GM20000 (cell line): ENCODE measurements at regions not wholly inside any gene's neighbourhood (a gene's known extent, or its start where the extent isn't known, plus 50 kb on each side); places are given as distances from the start of the nearest gene placed in this dataset.

Experiments used
- DNase-seq: peaks from one replicate; pipeline ENCODE4 v3.0.0; 2012; ENCODE audit warnings: low spot score
- CTCF ChIP-seq: IDR thresholded peaks from 2 replicates; pipeline ENCODE4 v1.5.1; 2012; ENCODE audit warnings: mild to moderate bottlenecking, control low read depth; ENCODE audit errors: extremely low read depth, missing control alignments

GRCh38 chr5:171581781-171582180 lies 162.3 kb downstream of the FGF18 start:
- no peak for DNase-seq
- no peak for TF ChIP-seq CTCF

- no peak for TF ChIP-seq CTCF
These were observed 163.4 kb downstream of the FGF18 start for GRCh38 chr5:171582849-171583248.

GRCh38 chr5:171585981-171586380 lies 166.5 kb downstream of the FGF18 start:
- TF ChIP-seq CTCF, result no peak
- no peak for DNase-seq

More at GRCh38 chr5:171582849-171583248, 163.4 kb downstream of the FGF18 start:
- DNase-seq, result no peak

GRCh38 chr5:171586436-171586835 lies 167.0 kb downstream of the FGF18 start:
- no peak for TF ChIP-seq CTCF
- no peak for DNase-seq

- no peak for TF ChIP-seq CTCF
- DNase-seq, result no peak
These were observed 168.6 kb downstream of the FGF18 start for GRCh38 chr5:171588046-171588445.

GRCh38 chr5:171588790-171589189 lies 169.3 kb downstream of the FGF18 start:
- TF ChIP-seq CTCF, result no peak
- DNase-seq, result no peak

- no peak for DNase-seq
- no peak for TF ChIP-seq CTCF
These were observed 170.0 kb downstream of the FGF18 start for GRCh38 chr5:171589461-171589860.
